NB4 (cell line): ENCODE measurements at regions not wholly inside any gene's neighbourhood (a gene's known extent, or its start where the extent isn't known, plus 50 kb on each side); places are given as distances from the start of the nearest gene placed in this dataset.

Experiments
- DNase-seq: peaks from one replicate; pipeline ENCODE4 v3.0.0; 2010; ENCODE audit warnings: low read depth
- H3K4me3 ChIP-seq: one replicate; pipeline ENCODE4 v1.5.1; 2011; ENCODE audit warnings: mild to moderate bottlenecking, low read depth, low read length, moderate library complexity
- CTCF ChIP-seq: IDR thresholded peaks from one replicate; pipeline ENCODE4 v1.5.1; 2012; ENCODE audit warnings: low read depth, low read length
- MAX ChIP-seq: IDR thresholded peaks from 2 replicates; pipeline ENCODE4 v1.6.1; 2011; ENCODE audit warnings: low read depth, low read length
- MYC ChIP-seq: IDR thresholded peaks from 2 replicates; pipeline ENCODE4 v1.6.1; 2011; ENCODE audit warnings: low read depth, low read length
- POLR2A ChIP-seq: IDR thresholded peaks from 2 replicates; pipeline ENCODE4 v1.6.1; 2011; ENCODE audit warnings: mild to moderate bottlenecking; ENCODE audit not compliant: insufficient read length; ENCODE audit errors: extremely low read depth

- TF ChIP-seq CTCF (no peak), MAX (no peak), MYC (no peak), POLR2A (no peak)
- peak; percentile 20 for DNase-seq
- H3K4me3 ChIP-seq = no peak overlapping the region
Observed at GRCh38 chr2:79453918-79454317, 58.9 kb upstream of the CTNNA2 start.

GRCh38 chr2:79452651-79453050 is 60.2 kb upstream of the CTNNA2 start:
- DNase-seq = no peak
- no peak overlapping the region for H3K4me3 ChIP-seq
- TF ChIP-seq CTCF (no peak), MAX (no peak), MYC (no peak), POLR2A (no peak)

- no peak for TF ChIP-seq POLR2A
- no peak for TF ChIP-seq MYC
- no peak overlapping the region for H3K4me3 ChIP-seq
- DNase-seq = no peak
Observed at GRCh38 chr2:79447463-79447862, 65.4 kb upstream of the CTNNA2 start.

GRCh38 chr2:79446313-79446712 is 66.5 kb upstream of the CTNNA2 start:
- no peak overlapping the region for H3K4me3 ChIP-seq
- TF ChIP-seq MAX = no peak
- DNase-seq = no peak

- H3K4me3 ChIP-seq = no peak overlapping the region
- no peak for TF ChIP-seq CTCF
- no peak for TF ChIP-seq MAX
- TF ChIP-seq MYC = no peak
- TF ChIP-seq POLR2A = no peak
- DNase-seq = no peak
Observed at GRCh38 chr2:79437433-79438267, 75.2 kb upstream of the CTNNA2 start.

GRCh38 chr2:79434362-79434761 is 78.5 kb upstream of the CTNNA2 start:
- no peak overlapping the region for H3K4me3 ChIP-seq
- DNase-seq = no peak
- TF ChIP-seq MYC = no peak
- TF ChIP-seq CTCF = no peak
- no peak for TF ChIP-seq POLR2A
- TF ChIP-seq MAX = no peak

GRCh38 chr2:79432731-79433146 is 80.1 kb upstream of the CTNNA2 start:
- no peak for DNase-seq
- TF ChIP-seq POLR2A = no peak
- TF ChIP-seq MAX = no peak
- TF ChIP-seq MYC = no peak
- no peak for TF ChIP-seq CTCF
- no peak overlapping the region for H3K4me3 ChIP-seq
